GM19025 (cell line): ENCODE measurements at regions not wholly inside any gene's neighbourhood (a gene's known extent, or its start where the extent isn't known, plus 50 kb on each side); places are given as distances from the start of the nearest gene placed in this dataset.

ENCODE experiments used
- ATAC-seq: cut with Tn5 transposase; IDR thresholded peaks from one replicate; pipeline ENCODE4 v1.9.1; 2021; ENCODE audit warnings: mild to moderate bottlenecking, low read depth, moderate library complexity; ENCODE audit not compliant: unreplicated experiment

- ATAC-seq: no peak
Observed at GRCh38 chr7:94222516-94222915, 172.2 kb upstream of the COL1A2 start.

- ATAC-seq: no peak
Observed at GRCh38 chr7:94223375-94224084, 171.2 kb upstream of the COL1A2 start.

- ATAC-seq: no peak
Observed at GRCh38 chr7:94228223-94228622, 166.5 kb upstream of the COL1A2 start.

- ATAC-seq: no peak
Observed at GRCh38 chr7:94228678-94229077, 166.0 kb upstream of the COL1A2 start.

- no peak for ATAC-seq
Observed at GRCh38 chr7:94231305-94231704, 163.4 kb upstream of the COL1A2 start.

- ATAC-seq: no peak
Observed at GRCh38 chr7:94236960-94237359, 157.7 kb upstream of the COL1A2 start.

GRCh38 chr7:94237417-94237816 is 157.3 kb upstream of the COL1A2 start:
- no peak for ATAC-seq

- ATAC-seq: no peak
Observed at GRCh38 chr7:94239661-94240234, 154.9 kb upstream of the COL1A2 start.

GRCh38 chr7:94240902-94241301 is 153.8 kb upstream of the COL1A2 start:
- no peak for ATAC-seq

- ATAC-seq: no peak
Observed at GRCh38 chr7:94241402-94241925, 153.2 kb upstream of the COL1A2 start.

- no peak for ATAC-seq
Observed at GRCh38 chr7:94243066-94243711, 151.5 kb upstream of the COL1A2 start.

GRCh38 chr7:94244760-94245159 is 149.9 kb upstream of the COL1A2 start:
- no peak for ATAC-seq

GRCh38 chr7:94245500-94245899 is 149.2 kb upstream of the COL1A2 start:
- no peak for ATAC-seq

GRCh38 chr7:94247970-94248369 is 146.7 kb upstream of the COL1A2 start:
- ATAC-seq: no peak

GRCh38 chr7:94249631-94250030 is 145.1 kb upstream of the COL1A2 start:
- ATAC-seq: no peak

- ATAC-seq: no peak
Observed at GRCh38 chr7:94250124-94250523, 144.6 kb upstream of the COL1A2 start.

- ATAC-seq: no peak
Observed at GRCh38 chr7:94250987-94251386, 143.7 kb upstream of the COL1A2 start.

- no peak for ATAC-seq
Observed at GRCh38 chr7:94252124-94252523, 142.6 kb upstream of the COL1A2 start.

GRCh38 chr7:94252971-94253370 is 141.7 kb upstream of the COL1A2 start:
- no peak for ATAC-seq

GRCh38 chr7:94253686-94254085 is 141.0 kb upstream of the COL1A2 start:
- no peak for ATAC-seq

GRCh38 chr7:94258418-94259300 is 136.0 kb upstream of the COL1A2 start:
- ATAC-seq: no peak
